K562 (cell line): ENCODE measurements at regions not wholly inside any gene's neighbourhood (a gene's known extent, or its start where the extent isn't known, plus 50 kb on each side); places are given as distances from the start of the nearest gene placed in this dataset.

Experiments used
- ATAC-seq: fragments of 200-7000 bp; cut with Tn5 transposase; 3 replicates; pipeline ENCODE4 v1.9.1; 2020; ENCODE audit warnings: moderate library complexity
- BruUV-seq: library from RNA; stranded (reverse); fragments of 400-500 nt; replicated peaks from 2 replicates; lab custom pipeline; 2021; lab: Mats Ljungman, UMichigan
- CTCF ChIA-PET: fragments of 300-600 bp; formaldehyde crosslinking; extraction: SDS; loops from one replicate; lab custom pipeline; 2021; ENCODE audit warnings: low intra/inter-chr PET ratio; lab: Yijun Ruan, JAX
- POLR2A ChIA-PET: fragments of 300-600, 350-650 bp; sonication (Branson Sonifier 250); formaldehyde crosslinking; extraction: SDS; loops from one replicate; lab custom pipeline; 2021; ENCODE audit warnings: antibody characterized with exemption, inconsistent platforms; lab: Yijun Ruan, JAX
- DNase-seq, 4 experiments: peaks; one replicate each; pipeline versions ENCODE4 v3.0.0 to v3.0.0-alpha.2; 2011 to 2018; ENCODE audit warnings: low spot score in 3 of 4, mixed read lengths in 3 of 4; ENCODE audit errors: extremely low read depth in 1 of 4
- FAIRE-seq: peaks from 2 replicates; lab custom pipeline; 2011; peaks lifted over from hg19 to GRCh38; lab: Jason Lieb, UNC
- H2AFZ ChIP-seq: 2 replicates; pipeline ENCODE4 v1.6.0; 2011; ENCODE audit warnings: low read depth, low read length, control low read depth, inconsistent platforms
- H3K27ac ChIP-seq: fragments of 200-600 bp; 3 replicates; pipeline ENCODE4 v1.8.0; 2011; ENCODE audit warnings: low read depth, mild to moderate bottlenecking, control low read depth, inconsistent platforms, low read length, moderate library complexity, mixed read lengths; ENCODE audit errors: extremely low read depth
- H3K27me3 ChIP-seq, 2 experiments: fragments of 300-600 bp in 1 of 2; 2 replicates in 1 of 2; 3 replicates in 1 of 2; pipeline versions ENCODE4 v1.6.0 to v1.8.0; 2011; ENCODE audit warnings: inconsistent platforms in 2 of 2, low read length in 2 of 2, mild to moderate bottlenecking in 1 of 2, mixed read lengths in 1 of 2, moderate library complexity in 1 of 2; ENCODE audit not compliant: control insufficient read depth in 2 of 2, insufficient read depth in 2 of 2
- H3K36me3 ChIP-seq: fragments of 300-600 bp; 3 replicates; pipeline ENCODE4 v1.8.0; 2011; ENCODE audit warnings: mild to moderate bottlenecking, low read length, inconsistent platforms; ENCODE audit not compliant: control insufficient read depth, insufficient read depth
- H3K4me1 ChIP-seq, 2 experiments: fragments of 200-600 bp in 1 of 2; replicated peaks in 1 of 2; 2 replicates in 1 of 2; 3 replicates in 1 of 2; pipeline versions ENCODE4 v1.5.1 to v1.8.0; 2011; ENCODE audit warnings: inconsistent platforms in 2 of 2, low read length in 2 of 2, mild to moderate bottlenecking in 1 of 2, mixed read lengths in 1 of 2, moderate library complexity in 1 of 2; ENCODE audit not compliant: control insufficient read depth in 2 of 2, insufficient read depth in 2 of 2
- H3K4me2 ChIP-seq: 2 replicates; pipeline ENCODE4 v1.6.1; 2011; ENCODE audit warnings: low read length, control low read depth, inconsistent platforms, mixed read lengths; ENCODE audit not compliant: insufficient read depth
- H3K4me3 ChIP-seq: fragments of 200-600 bp; sonication (generic), shearing (Covaris generic); 2 replicates; pipeline ENCODE4 v1.5.1; 2016; ENCODE audit warnings: control low read depth, inconsistent platforms
- H3K79me2 ChIP-seq: fragments of 200-600 bp; 3 replicates; pipeline ENCODE4 v1.8.0; 2011; ENCODE audit warnings: low read length, inconsistent platforms; ENCODE audit not compliant: control insufficient read depth, insufficient read depth
- H3K9ac ChIP-seq, 2 experiments: 2 replicates each; pipeline versions ENCODE4 v1.6.0 to v1.6.1; 2011; ENCODE audit warnings: low read depth in 2 of 2, low read length in 2 of 2, control low read depth in 1 of 2, inconsistent platforms in 1 of 2, mild to moderate bottlenecking in 1 of 2, mixed read lengths in 1 of 2; ENCODE audit not compliant: insufficient read depth in 1 of 2
- H3K9me1 ChIP-seq: one replicate; pipeline ENCODE4 v1.6.0; 2011; ENCODE audit warnings: inconsistent platforms, mild to moderate bottlenecking, low read length, moderate library complexity; ENCODE audit not compliant: control insufficient read depth, insufficient read depth
- H3K9me3 ChIP-seq: replicated peaks from 2 replicates; pipeline ENCODE4 v1.5.1; 2011; ENCODE audit warnings: low read depth, low read length, inconsistent platforms; ENCODE audit not compliant: control insufficient read depth, insufficient read depth
- H4K20me1 ChIP-seq: replicated peaks from 2 replicates; pipeline ENCODE4 v1.6.1; 2011; ENCODE audit warnings: low read length, inconsistent platforms, mixed read lengths; ENCODE audit not compliant: control insufficient read depth, insufficient read depth
- HNRNPLL ChIP-seq: fragments of 200-400 bp; formaldehyde crosslinking; IDR thresholded peaks from 2 replicates; pipeline ENCODE4 v1.6.1; 2017; ENCODE audit warnings: low read length, low read depth, mild to moderate bottlenecking; ENCODE audit not compliant: poor library complexity, severe bottlenecking
- MAZ ChIP-seq, 2 experiments: fragments of 450-650 bp in 1 of 2; sonication (generic) in 1 of 2; formaldehyde crosslinking; IDR thresholded peaks in 1 of 2; conservative IDR thresholded peaks in 1 of 2; 2 replicates each; pipeline versions ENCODE4 v1.4.0 to v1.5.0; 2020; ENCODE audit warnings: mild to moderate bottlenecking in 1 of 2, missing genetic modification reagents in 1 of 2
- NRF1 ChIP-seq, 2 experiments: fragments of 450-650 bp; IDR thresholded peaks in 1 of 2; conservative IDR thresholded peaks in 1 of 2; 2 replicates each; pipeline ENCODE4 v1.6.1; 2014; ENCODE audit warnings: mild to moderate bottlenecking in 2 of 2
- RAD21 ChIP-seq, 2 experiments: fragments of 250-450 bp in 1 of 2; fragments of 450-650 bp in 1 of 2; sonication (Bioruptor Pico) in 1 of 2; formaldehyde crosslinking in 1 of 2; IDR thresholded peaks in 1 of 2; conservative IDR thresholded peaks in 1 of 2; 2 replicates each; pipeline versions ENCODE4 v1.4.0 to v1.8.0; 2020 to 2022; ENCODE audit warnings: mild to moderate bottlenecking in 2 of 2, moderate library complexity in 1 of 2
- SRSF1 ChIP-seq: fragments of 200-400 bp; formaldehyde crosslinking; IDR thresholded peaks from 2 replicates; pipeline ENCODE4 v1.6.1; 2017; ENCODE audit warnings: mild to moderate bottlenecking, low read depth, low read length, moderate library complexity
- YY1 ChIP-seq, 3 experiments: IDR thresholded peaks; 2 replicates each; pipeline ENCODE4 v1.6.1; 2011; ENCODE audit warnings: low read length in 2 of 3, mild to moderate bottlenecking in 2 of 3, moderate library complexity in 2 of 3, borderline replicate concordance in 1 of 3, control low read depth in 1 of 3, low read depth in 1 of 3; ENCODE audit not compliant: insufficient read depth in 3 of 3, insufficient replicate concordance in 2 of 3, control insufficient read depth in 1 of 3, insufficient read length in 1 of 3; ENCODE audit errors: extremely low read depth in 1 of 3
- ZNF507 ChIP-seq: conservative IDR thresholded peaks from 2 replicates; pipeline ENCODE4 v1.6.1; 2017; ENCODE audit warnings: missing genetic modification characterization, missing compliant biosample characterization
- ZNF778 ChIP-seq: fragments of 450-650 bp; formaldehyde crosslinking; IDR thresholded peaks from 2 replicates; pipeline ENCODE4 v1.4.0; 2020; ENCODE audit warnings: mild to moderate bottlenecking, moderate library complexity
- WGBS: fragments of 100-300 bp; shearing (Covaris generic); methylation state at CpG from one replicate; pipeline ENCODE4 v1.1.6; 2016; ENCODE audit warnings: low coverage, mixed read lengths; ENCODE audit not compliant: insufficient coverage; ENCODE audit errors: missing lambda C conversion rate; 5-methylcytosine and 5-hydroxymethylcytosine counted together
- in situ Hi-C: fragments of 300-500 bp; cut with MboI; formaldehyde crosslinking; loops from 4 replicates; pipeline ENCODE4 v1.15.0; 2018; ENCODE audit warnings: inconsistent platforms, mixed read lengths
- intact Hi-C: fragments of 100-400 bp; cut with micrococcal nuclease; formaldehyde crosslinking; loops from 2 replicates; pipeline ENCODE4 v1.14.2; 2022
- TF ChIP-seq, protein P1 (sequence below), 3 experiments: IDR thresholded peaks in 2 of 3; conservative IDR thresholded peaks in 1 of 3; 2 replicates each; pipeline ENCODE4 v1.5.1; 2011 to 2012; ENCODE audit warnings: low read length in 3 of 3, mild to moderate bottlenecking in 3 of 3, control low read depth in 2 of 3, improper control_type of control experiment in 1 of 3, inconsistent platforms in 1 of 3, low read depth in 1 of 3, mixed read lengths in 1 of 3, moderate library complexity in 1 of 3; ENCODE audit not compliant: insufficient read depth in 2 of 3

DNA sequence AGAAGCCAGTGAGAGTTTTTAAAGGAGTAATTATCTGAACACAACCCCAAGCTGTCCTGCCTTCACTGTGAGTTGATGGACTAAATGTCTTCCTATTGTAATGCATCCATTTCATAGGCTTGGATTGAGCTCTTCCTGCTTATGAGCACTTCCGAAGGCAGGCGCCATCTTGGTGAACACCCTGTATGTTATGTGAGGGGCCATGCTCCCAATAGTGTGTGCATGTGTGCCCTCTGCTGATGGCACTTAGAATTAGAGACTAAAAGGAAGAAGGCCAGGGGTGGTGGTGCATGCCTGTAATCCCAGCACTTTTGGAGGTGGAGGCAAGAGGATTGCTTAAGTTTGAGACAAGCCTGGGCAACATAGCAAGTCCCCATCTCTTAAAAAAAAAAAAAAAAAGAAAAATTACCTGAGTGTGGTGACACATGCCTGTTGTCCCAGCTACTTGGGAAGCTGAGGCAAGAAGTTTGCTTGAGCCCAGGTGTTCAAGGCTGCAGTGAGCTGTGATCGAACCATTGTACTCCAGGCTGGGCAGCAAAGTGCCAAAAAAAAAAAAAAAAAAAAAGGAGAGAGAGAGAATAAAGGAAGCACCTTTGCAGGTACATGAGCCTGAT, 65.0 kb downstream of the C9orf152 start:
- DNase-seq (peak in 2 of 4 experiments; percentile 12 to 22), ATAC-seq (peak; percentile 74), FAIRE-seq (no peak)
- Histone ChIP-seq H3K36me3 (no peaks in the 10 kb centered on the region), H2AFZ (no peak overlapping the region), H3K9me1 (no peaks in the 10 kb centered on the region)
- CTCF ChIA-PET = no interaction called here
- TF ChIP-seq YY1 (IDR thresholded peaks at IDR 0.05; ENCODE audit: borderline replicate concordance in 1 of 3, control insufficient read depth in 1 of 3, extremely low read depth in 1 of 3, insufficient read depth in 3 of 3, insufficient read length in 1 of 3, insufficient replicate concordance in 2 of 3, low read depth in 1 of 3, low read length in 2 of 3) = peak in 2 of 3 experiments; percentile 19 to 71
- TF ChIP-seq HNRNPLL = no peak
- TF ChIP-seq NRF1 (conservative IDR thresholded peaks at IDR 0.05 in 1 of 2, IDR thresholded peaks at IDR 0.05 in 1 of 2) = no peak
- TF ChIP-seq, protein P1, sequence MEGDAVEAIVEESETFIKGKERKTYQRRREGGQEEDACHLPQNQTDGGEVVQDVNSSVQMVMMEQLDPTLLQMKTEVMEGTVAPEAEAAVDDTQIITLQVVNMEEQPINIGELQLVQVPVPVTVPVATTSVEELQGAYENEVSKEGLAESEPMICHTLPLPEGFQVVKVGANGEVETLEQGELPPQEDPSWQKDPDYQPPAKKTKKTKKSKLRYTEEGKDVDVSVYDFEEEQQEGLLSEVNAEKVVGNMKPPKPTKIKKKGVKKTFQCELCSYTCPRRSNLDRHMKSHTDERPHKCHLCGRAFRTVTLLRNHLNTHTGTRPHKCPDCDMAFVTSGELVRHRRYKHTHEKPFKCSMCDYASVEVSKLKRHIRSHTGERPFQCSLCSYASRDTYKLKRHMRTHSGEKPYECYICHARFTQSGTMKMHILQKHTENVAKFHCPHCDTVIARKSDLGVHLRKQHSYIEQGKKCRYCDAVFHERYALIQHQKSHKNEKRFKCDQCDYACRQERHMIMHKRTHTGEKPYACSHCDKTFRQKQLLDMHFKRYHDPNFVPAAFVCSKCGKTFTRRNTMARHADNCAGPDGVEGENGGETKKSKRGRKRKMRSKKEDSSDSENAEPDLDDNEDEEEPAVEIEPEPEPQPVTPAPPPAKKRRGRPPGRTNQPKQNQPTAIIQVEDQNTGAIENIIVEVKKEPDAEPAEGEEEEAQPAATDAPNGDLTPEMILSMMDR (IDR thresholded peaks at IDR 0.05 in 2 of 3, conservative IDR thresholded peaks at IDR 0.05 in 1 of 3; ENCODE audit: insufficient read depth in 2 of 3, low read depth in 1 of 3, low read length in 3 of 3) = peak in 2 of 3 experiments; percentile 17 to 40; a peak in 3 of 6 replicates
- peak; percentile 13 to 47; a peak in 2 of 4 replicates for TF ChIP-seq RAD21 (CRISPR knock-in tag; conservative IDR thresholded peaks at IDR 0.05 in 1 of 2, IDR thresholded peaks at IDR 0.05 in 1 of 2)
- TF ChIP-seq MAZ (CRISPR knock-in tag; conservative IDR thresholded peaks at IDR 0.05 in 1 of 2, IDR thresholded peaks at IDR 0.05 in 1 of 2) = no peak
- TF ChIP-seq SRSF1 = no peak
- no peak for TF ChIP-seq ZNF507
- no peak for TF ChIP-seq ZNF778
- TF ChIP-seq, all 486 proteins: peak for 3
- H4K20me1 ChIP-seq = no peaks in the 10 kb centered on the region
- intact Hi-C loops = no loop called here
- 0% methylated on average over 2 of the region's 3 CpGs for WGBS
- no peak overlapping the region for H3K27ac ChIP-seq
- POLR2A ChIA-PET = no interaction called here
- H3K9me3 ChIP-seq = no peaks in the 10 kb centered on the region
- H3K4me1 ChIP-seq = no peaks in the 10 kb centered on the region
- H3K79me2 ChIP-seq = no peaks in the 10 kb centered on the region
- no peak overlapping the region for H3K4me3 ChIP-seq
- H3K9ac ChIP-seq = no peak overlapping the region
- in situ Hi-C loops = no loop called here
- H3K4me2 ChIP-seq = no peak overlapping the region
- BruUV-seq = no TSS peak
- peaks cover 0 to 6% of the 10 kb centered on the region in 2 experiments; a peak in 2 of 5 replicates for H3K27me3 ChIP-seq
